IMR-90 (cell line): ENCODE measurements at regions not wholly inside any gene's neighbourhood (a gene's known extent, or its start where the extent isn't known, plus 50 kb on each side); places are given as distances from the start of the nearest gene placed in this dataset.

Experiments
- ATAC-seq: fragments of 200-7000 bp; cut with Tn5 transposase; 2 replicates; pipeline ENCODE4 v1.9.1; 2020; ENCODE audit warnings: low read depth, mild to moderate bottlenecking, moderate library complexity
- BruUV-seq: library from RNA; stranded (reverse); fragments of 400-500 nt; replicated peaks from 2 replicates; lab custom pipeline; 2021; lab: Mats Ljungman, UMichigan
- CTCF ChIA-PET: fragments of 300-600 bp; formaldehyde crosslinking; extraction: SDS; loops from one replicate; lab custom pipeline; 2021; ENCODE audit warnings: antibody characterized with exemption; lab: Yijun Ruan, JAX
- POLR2A ChIA-PET: fragments of 300-600 bp; sonication (Branson Sonifier 250); formaldehyde crosslinking; loops from one replicate; lab custom pipeline; 2022; ENCODE audit warnings: antibody characterized with exemption; ENCODE audit not compliant: unreplicated experiment; lab: Charles Lee
- DNase-seq: peaks from one replicate; pipeline ENCODE4 v3.0.0; 2013
- H2AFZ ChIP-seq: replicated peaks from 2 replicates; pipeline ENCODE3; 2013; ENCODE audit warnings: low read length, mild to moderate bottlenecking; ENCODE audit not compliant: poor library complexity
- H2AK5ac ChIP-seq: 2 replicates; pipeline ENCODE4 v1.6.1; 2013; ENCODE audit warnings: low read depth, low read length, inconsistent platforms
- H2AK9ac ChIP-seq: replicated peaks from 2 replicates; pipeline ENCODE3; 2013; ENCODE audit warnings: mild to moderate bottlenecking, low read depth, low read length, moderate library complexity; ENCODE audit not compliant: poor library complexity
- H2BK120ac ChIP-seq: 2 replicates; pipeline ENCODE4 v1.6.1; 2013; ENCODE audit warnings: low read depth, low read length, inconsistent platforms
- H2BK15ac ChIP-seq: 3 replicates; pipeline ENCODE4 v1.6.1; 2013; ENCODE audit warnings: low read depth, low read length, inconsistent platforms
- H2BK20ac ChIP-seq: 2 replicates; pipeline ENCODE4 v1.6.1; 2013; ENCODE audit warnings: low read depth, mild to moderate bottlenecking, inconsistent platforms, low read length, moderate library complexity
- H2BK5ac ChIP-seq: 2 replicates; pipeline ENCODE4 v1.6.1; 2013; ENCODE audit warnings: mild to moderate bottlenecking, low read depth, low read length, inconsistent platforms; ENCODE audit not compliant: poor library complexity, severe bottlenecking
- H3K14ac ChIP-seq: replicated peaks from 2 replicates; pipeline ENCODE4 v1.6.1; 2013; ENCODE audit warnings: low read depth, low read length, inconsistent platforms
- H3K18ac ChIP-seq: 2 replicates; pipeline ENCODE4 v1.6.1; 2013; ENCODE audit warnings: low read depth, low read length, control low read depth
- H3K23ac ChIP-seq: 2 replicates; pipeline ENCODE4 v1.6.1; 2013; ENCODE audit warnings: low read depth, low read length, inconsistent platforms
- H3K27ac ChIP-seq: 2 replicates; pipeline ENCODE4 v1.5.1; 2013; ENCODE audit warnings: mild to moderate bottlenecking, control low read depth, low read length; ENCODE audit not compliant: insufficient read depth
- H3K27me3 ChIP-seq: 2 replicates; pipeline ENCODE4 v1.6.1; 2013; ENCODE audit warnings: low read length; ENCODE audit not compliant: control insufficient read depth, insufficient read depth
- H3K36me3 ChIP-seq: 2 replicates; pipeline ENCODE4 v1.6.1; 2013; ENCODE audit warnings: low read length, mixed read lengths; ENCODE audit not compliant: control insufficient read depth, insufficient read depth
- H3K4ac ChIP-seq: 2 replicates; pipeline ENCODE4 v1.6.1; 2013; ENCODE audit warnings: low read depth, low read length, inconsistent platforms
- H3K4me1 ChIP-seq: 2 replicates; pipeline ENCODE4 v1.6.1; 2013; ENCODE audit warnings: low read length, mixed read lengths; ENCODE audit not compliant: control insufficient read depth, insufficient read depth
- H3K4me2 ChIP-seq: 2 replicates; pipeline ENCODE4 v1.6.1; 2013; ENCODE audit warnings: low read depth, mild to moderate bottlenecking, control low read depth, low read length, moderate library complexity
- H3K4me3 ChIP-seq: 2 replicates; pipeline ENCODE4 v1.5.1; 2013; ENCODE audit warnings: low read depth, mild to moderate bottlenecking, control low read depth, low read length, moderate library complexity; ENCODE audit not compliant: insufficient read depth
- H3K56ac ChIP-seq: 2 replicates; pipeline ENCODE4 v1.6.1; 2013; ENCODE audit warnings: low read length, inconsistent platforms; ENCODE audit not compliant: insufficient read depth; ENCODE audit errors: extremely low read depth
- H3K79me1 ChIP-seq, 2 experiments: 2 replicates each; pipeline ENCODE4 v1.6.1; 2013; ENCODE audit warnings: low read length in 2 of 2, inconsistent platforms in 1 of 2, low read depth in 1 of 2
- H3K9ac ChIP-seq: 2 replicates; pipeline ENCODE4 v1.6.1; 2013; ENCODE audit warnings: low read depth, low read length, control low read depth
- H3K9me1 ChIP-seq: 2 replicates; pipeline ENCODE4 v1.6.1; 2013; ENCODE audit warnings: low read length, inconsistent platforms; ENCODE audit not compliant: insufficient read depth
- H3K9me3 ChIP-seq: 2 replicates; pipeline ENCODE4 v1.6.1; 2013; ENCODE audit warnings: low read length; ENCODE audit not compliant: control insufficient read depth, insufficient read depth
- H4K20me1 ChIP-seq: 2 replicates; pipeline ENCODE4 v1.6.1; 2013; ENCODE audit warnings: low read length, inconsistent platforms; ENCODE audit not compliant: insufficient read depth
- H4K5ac ChIP-seq: 2 replicates; pipeline ENCODE4 v1.6.1; 2013; ENCODE audit warnings: mild to moderate bottlenecking, low read depth, low read length, control low read depth
- H4K8ac ChIP-seq, 2 experiments: 2 replicates each; pipeline ENCODE4 v1.6.1; 2013; ENCODE audit warnings: low read depth in 2 of 2, low read length in 2 of 2, control low read depth in 1 of 2, inconsistent platforms in 1 of 2
- H4K91ac ChIP-seq: 2 replicates; pipeline ENCODE4 v1.6.1; 2013; ENCODE audit warnings: low read depth, low read length, inconsistent platforms; ENCODE audit not compliant: insufficient read depth
- BHLHE40 ChIP-seq: fragments of 150-350 bp; IDR thresholded peaks from 2 replicates; pipeline ENCODE4 v1.6.1; 2016; ENCODE audit warnings: mild to moderate bottlenecking, low read depth, low read length
- CEBPB ChIP-seq: IDR thresholded peaks from 2 replicates; pipeline ENCODE4 v1.6.1; 2012; ENCODE audit warnings: low read depth, low read length, improper control_type of control experiment
- CHD1 ChIP-seq: IDR thresholded peaks from 2 replicates; pipeline ENCODE4 v1.6.1; 2012; ENCODE audit warnings: low read depth, low read length, improper control_type of control experiment
- MAFK ChIP-seq: IDR thresholded peaks from 2 replicates; pipeline ENCODE4 v1.6.1; 2012; ENCODE audit warnings: low read depth, low read length, improper control_type of control experiment
- MXI1 ChIP-seq: IDR thresholded peaks from 2 replicates; pipeline ENCODE4 v1.6.1; 2012; ENCODE audit warnings: low read depth, mild to moderate bottlenecking, low read length, moderate library complexity, borderline replicate concordance
- NFE2L2 ChIP-seq: fragments of 150-350 bp; IDR thresholded peaks from 2 replicates; pipeline ENCODE4 v1.6.1; 2016; ENCODE audit warnings: low read depth, mild to moderate bottlenecking, low read length
- POLR2A ChIP-seq: IDR thresholded peaks from 2 replicates; pipeline ENCODE4 v1.6.1; 2012; ENCODE audit warnings: mild to moderate bottlenecking, low read depth, low read length
- RAD21 ChIP-seq: IDR thresholded peaks from 2 replicates; pipeline ENCODE4 v1.6.1; 2012; ENCODE audit warnings: low read length, improper control_type of control experiment
- RFX5 ChIP-seq: IDR thresholded peaks from 2 replicates; pipeline ENCODE4 v1.8.0; 2012; ENCODE audit warnings: low read depth, mild to moderate bottlenecking, low read length, moderate library complexity
- SMC3 ChIP-seq: fragments of 150-350 bp; IDR thresholded peaks from 2 replicates; pipeline ENCODE4 v1.6.1; 2016; ENCODE audit warnings: low read depth, mild to moderate bottlenecking, antibody characterized with exemption, low read length, moderate library complexity
- WGBS, 2 experiments: methylation state at CpG; one replicate each; pipeline versions ENCODE4 v1.1.5 to v1.1.7; 2013; ENCODE audit warnings: missing lambda C conversion rate in 2 of 2; ENCODE audit not compliant: insufficient read length in 1 of 2; ENCODE audit errors: extremely low coverage in 2 of 2; 5-methylcytosine and 5-hydroxymethylcytosine counted together
- dilution Hi-C: fragments of 300-500 bp; cut with HindIII; formaldehyde crosslinking; loops from one replicate; pipeline ENCODE4 v1.14.3; 2018; ENCODE audit warnings: low sequenced_read_pairs; ENCODE audit not compliant: unreplicated experiment
- in situ Hi-C: fragments of 300-500 bp; cut with MboI; formaldehyde crosslinking; loops from 3 replicates; pipeline ENCODE4 v1.14.3; 2019; ENCODE audit warnings: low sequenced_read_pairs, inconsistent platforms, mixed read lengths
- intact Hi-C: fragments of 100-400 bp; cut with micrococcal nuclease; formaldehyde crosslinking; loops from 2 replicates; pipeline ENCODE4 v1.10.0; 2022
- TF ChIP-seq, protein P1 (sequence below): conservative IDR thresholded peaks from 2 replicates; pipeline ENCODE4 v1.5.1; 2012; ENCODE audit warnings: mild to moderate bottlenecking, low read depth, low read length, improper control_type of control experiment

DNA sequence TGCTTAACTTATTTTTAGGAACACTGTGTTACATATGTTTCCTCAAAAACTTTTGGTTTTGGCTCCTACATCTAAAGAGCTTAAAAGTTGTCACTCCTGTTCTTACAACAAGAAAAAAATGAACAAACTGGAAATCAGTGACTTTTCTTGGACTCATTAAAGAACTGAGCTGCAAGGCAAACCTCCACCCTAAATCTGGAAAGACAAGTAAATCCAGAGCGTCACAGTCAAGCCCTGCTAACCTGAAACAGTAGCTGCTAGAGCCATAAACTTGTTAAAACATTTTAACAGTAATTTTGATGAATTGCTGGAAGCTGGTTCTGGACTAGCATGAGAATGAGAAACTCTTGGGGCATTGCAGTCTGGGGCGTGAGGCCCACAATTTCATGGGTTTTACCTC is 350.5 kb upstream of the COL8A1 start:
- Histone ChIP-seq H2BK15ac (no peak overlapping the region), H2AK9ac (no peak overlapping the region), H4K5ac (no peak overlapping the region), H2BK20ac (no peak overlapping the region), H3K9me1 (no peaks in the 10 kb centered on the region), H3K4me2 (no peak overlapping the region), H3K18ac (no peak overlapping the region), H3K4me1 (no peaks in the 10 kb centered on the region), H4K8ac (no peak overlapping the region), H4K91ac (no peak overlapping the region), H3K9me3 (no peaks in the 10 kb centered on the region), H4K20me1 (no peaks in the 10 kb centered on the region), H2AFZ (no peak overlapping the region), H3K56ac (no peak overlapping the region), H2BK120ac (no peak overlapping the region), H3K4ac (no peak overlapping the region), H2BK5ac (no peak overlapping the region), H3K23ac (no peak overlapping the region), H3K27me3 (no peaks in the 10 kb centered on the region), H3K9ac (no peak overlapping the region), H3K14ac (no peak overlapping the region), H3K27ac (no peak overlapping the region), H2AK5ac (no peak overlapping the region), H3K4me3 (no peak overlapping the region), H3K79me1 (no peaks in the 10 kb centered on the region), H3K36me3 (no peaks in the 10 kb centered on the region)
- no CpG with 5 or more reads among the region's 2 CpGs for WGBS, 2 experiments
- POLR2A ChIA-PET, result no interaction called here
- CTCF ChIA-PET, result no interaction called here
- no TSS peak for BruUV-seq
- no peak for DNase-seq
- in situ Hi-C loops (no loop called here), intact Hi-C loops (no loop called here), dilution Hi-C loops (no loop called here)
- no peak for ATAC-seq
- TF ChIP-seq MXI1, result no peak
- no peak for TF ChIP-seq CEBPB
- TF ChIP-seq RAD21, result no peak
- TF ChIP-seq RFX5, result no peak
- TF ChIP-seq, protein P1, sequence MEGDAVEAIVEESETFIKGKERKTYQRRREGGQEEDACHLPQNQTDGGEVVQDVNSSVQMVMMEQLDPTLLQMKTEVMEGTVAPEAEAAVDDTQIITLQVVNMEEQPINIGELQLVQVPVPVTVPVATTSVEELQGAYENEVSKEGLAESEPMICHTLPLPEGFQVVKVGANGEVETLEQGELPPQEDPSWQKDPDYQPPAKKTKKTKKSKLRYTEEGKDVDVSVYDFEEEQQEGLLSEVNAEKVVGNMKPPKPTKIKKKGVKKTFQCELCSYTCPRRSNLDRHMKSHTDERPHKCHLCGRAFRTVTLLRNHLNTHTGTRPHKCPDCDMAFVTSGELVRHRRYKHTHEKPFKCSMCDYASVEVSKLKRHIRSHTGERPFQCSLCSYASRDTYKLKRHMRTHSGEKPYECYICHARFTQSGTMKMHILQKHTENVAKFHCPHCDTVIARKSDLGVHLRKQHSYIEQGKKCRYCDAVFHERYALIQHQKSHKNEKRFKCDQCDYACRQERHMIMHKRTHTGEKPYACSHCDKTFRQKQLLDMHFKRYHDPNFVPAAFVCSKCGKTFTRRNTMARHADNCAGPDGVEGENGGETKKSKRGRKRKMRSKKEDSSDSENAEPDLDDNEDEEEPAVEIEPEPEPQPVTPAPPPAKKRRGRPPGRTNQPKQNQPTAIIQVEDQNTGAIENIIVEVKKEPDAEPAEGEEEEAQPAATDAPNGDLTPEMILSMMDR, result no peak
- TF ChIP-seq SMC3, result no peak
- TF ChIP-seq CHD1, result no peak
- no peak for TF ChIP-seq NFE2L2
- no peak for TF ChIP-seq POLR2A
- no peak for TF ChIP-seq BHLHE40
- no peak for TF ChIP-seq MAFK
